Calu3 (cell line): ENCODE measurements at regions not wholly inside any gene's neighbourhood (a gene's known extent, or its start where the extent isn't known, plus 50 kb on each side); places are given as distances from the start of the nearest gene placed in this dataset.
A peak's percentile ranks its signal among the peaks of the same experiment; 100 is the strongest.

Source experiments
- BruUV-seq: library from RNA; stranded (reverse); fragments of 400-500 nt; replicated peaks from 2 replicates; lab custom pipeline; 2021; lab: Mats Ljungman, UMichigan
- CTCF ChIA-PET: fragments of 300-600 bp; sonication (Branson Sonifier 250); formaldehyde crosslinking; loops from one replicate; lab custom pipeline; 2022; ENCODE audit warnings: antibody characterized with exemption; lab: Charles Lee
- DNase-seq: peaks from one replicate; pipeline ENCODE4 v3.0.0; 2022
- H3K27ac Mint-ChIP-seq: one replicate; pipeline ENCODE4 v1.8.0; 2022; ENCODE audit warnings: mixed read lengths; ENCODE audit not compliant: unreplicated experiment
- H3K27me3 Mint-ChIP-seq: one replicate; pipeline ENCODE4 v1.8.0; 2022; ENCODE audit warnings: mixed read lengths; ENCODE audit not compliant: unreplicated experiment
- H3K36me3 Mint-ChIP-seq: one replicate; pipeline ENCODE4 v1.8.0; 2022; ENCODE audit warnings: mild to moderate bottlenecking, moderate library complexity, mixed read lengths; ENCODE audit not compliant: insufficient read depth, unreplicated experiment
- H3K4me1 Mint-ChIP-seq: one replicate; pipeline ENCODE4 v1.8.0; 2022; ENCODE audit warnings: mild to moderate bottlenecking, low read depth, mixed read lengths; ENCODE audit not compliant: unreplicated experiment
- H3K4me3 Mint-ChIP-seq: one replicate; pipeline ENCODE4 v1.8.0; 2022; ENCODE audit warnings: mild to moderate bottlenecking, low read depth, moderate library complexity, mixed read lengths; ENCODE audit not compliant: unreplicated experiment
- H3K9me3 Mint-ChIP-seq: one replicate; pipeline ENCODE4 v1.8.0; 2022; ENCODE audit warnings: low read depth, mixed read lengths; ENCODE audit not compliant: unreplicated experiment
- CTCF ChIP-seq: fragments of 200-600 bp; IDR thresholded peaks from one replicate; pipeline ENCODE4 v1.8.0; 2022; ENCODE audit warnings: antibody characterized with exemption; ENCODE audit not compliant: unreplicated experiment
- intact Hi-C: fragments of 100-400 bp; cut with micrococcal nuclease; formaldehyde crosslinking; loops from one replicate; pipeline ENCODE4 v1.10.0; 2022; ENCODE audit not compliant: unreplicated experiment

GRCh38 chr2:174692256-174692919 lies 71.9 kb downstream of the CHRNA1 start:
- CTCF ChIA-PET = interaction anchor here (0.7 kb wide), 1 partner anchor 1797 kb away, joined by 5 read pairs; no protein-coding TSS in a partner anchor
- no peak for TF ChIP-seq CTCF
- intact Hi-C loops = no loop called here
- H3K27ac Mint-ChIP-seq = no peak overlapping the region
- no TSS peak for BruUV-seq
- no peak for DNase-seq
- H3K27me3 Mint-ChIP-seq = peaks cover 69% of the 10 kb centered on the region
- H3K4me3 Mint-ChIP-seq = no peak overlapping the region
- H3K9me3 Mint-ChIP-seq = no peaks in the 10 kb centered on the region
- no peaks in the 10 kb centered on the region for H3K36me3 Mint-ChIP-seq
- peaks cover 9% of the 10 kb centered on the region for H3K4me1 Mint-ChIP-seq

- CTCF ChIA-PET = no interaction called here
- Mint-ChIP-seq H3K9me3 (no peaks in the 10 kb centered on the region), H3K27ac (no peak overlapping the region), H3K4me1 (peaks cover 9% of the 10 kb centered on the region), H3K27me3 (peaks cover 64% of the 10 kb centered on the region), H3K4me3 (no peak overlapping the region), H3K36me3 (no peaks in the 10 kb centered on the region)
- BruUV-seq = no TSS peak
- TF ChIP-seq CTCF = no peak
- intact Hi-C loops = no loop called here
- peak; percentile 24 for DNase-seq
Observed at GRCh38 chr2:174691201-174691779, 73.0 kb downstream of the CHRNA1 start.

- H3K27me3 Mint-ChIP-seq = peaks cover 70% of the 10 kb centered on the region
- TF ChIP-seq CTCF = no peak
- no TSS peak for BruUV-seq
- H3K36me3 Mint-ChIP-seq = no peaks in the 10 kb centered on the region
- CTCF ChIA-PET = interaction anchor here (1.0 kb wide), 1 partner anchor 282 kb away, joined by 3 read pairs; no protein-coding TSS in a partner anchor
- intact Hi-C loops = no loop called here
- DNase-seq = no peak
- peaks cover 9% of the 10 kb centered on the region for H3K4me1 Mint-ChIP-seq
- H3K9me3 Mint-ChIP-seq = no peaks in the 10 kb centered on the region
- H3K27ac Mint-ChIP-seq = no peak overlapping the region
- no peak overlapping the region for H3K4me3 Mint-ChIP-seq
Observed at GRCh38 chr2:174690026-174690425, 74.2 kb downstream of the CHRNA1 start.

GRCh38 chr2:174688079-174688478 lies 76.2 kb downstream of the CHRNA1 start:
- DNase-seq = no peak
- intact Hi-C loops = loop anchor here (1.0 to 5.0 kb wide), 2 partner anchors 111 to 226 kb away; no protein-coding TSS in a partner anchor
- peak; percentile 6 for TF ChIP-seq CTCF
- Mint-ChIP-seq H3K27ac (no peak overlapping the region), H3K9me3 (no peaks in the 10 kb centered on the region), H3K27me3 (peaks cover 70% of the 10 kb centered on the region), H3K4me3 (no peak overlapping the region), H3K4me1 (peaks cover 9% of the 10 kb centered on the region), H3K36me3 (peaks cover 1% of the 10 kb centered on the region)
- BruUV-seq = no TSS peak
- CTCF ChIA-PET = interaction anchor here (1.4 to 1.7 kb wide), 2 partner anchors 12 to 225 kb away, joined by 5 to 10 read pairs; no protein-coding TSS in a partner anchor
